BE2C (cell line): ENCODE measurements at regions not wholly inside any gene's neighbourhood (a gene's known extent, or its start where the extent isn't known, plus 50 kb on each side); places are given as distances from the start of the nearest gene placed in this dataset.

Experiments used
- DNase-seq: peaks from one replicate; pipeline ENCODE4 v3.0.0-alpha.2; 2020
- H3K27me3 ChIP-seq: fragments of 250-450 bp; sonication (Bioruptor Pico); 2 replicates; pipeline ENCODE4 v1.5.1; 2020; ENCODE audit warnings: mild to moderate bottlenecking
- H3K36me3 ChIP-seq: fragments of 250-450 bp; sonication (Bioruptor Pico); 2 replicates; pipeline ENCODE4 v1.5.1; 2020; ENCODE audit warnings: mild to moderate bottlenecking
- H3K4me1 ChIP-seq: fragments of 250-450 bp; sonication (Bioruptor Pico); 2 replicates; pipeline ENCODE4 v1.5.1; 2020
- H3K4me3 ChIP-seq: 2 replicates; pipeline ENCODE4 v1.5.1; 2011; ENCODE audit warnings: low read depth, low read length
- H3K9me3 ChIP-seq: fragments of 250-450 bp; sonication (Bioruptor Pico); 2 replicates; pipeline ENCODE4 v1.5.1; 2020
- TF ChIP-seq, protein P1 (sequence below): IDR thresholded peaks from 2 replicates; pipeline ENCODE4 v1.5.1; 2012; ENCODE audit warnings: mild to moderate bottlenecking, low read depth, low read length

DNA sequence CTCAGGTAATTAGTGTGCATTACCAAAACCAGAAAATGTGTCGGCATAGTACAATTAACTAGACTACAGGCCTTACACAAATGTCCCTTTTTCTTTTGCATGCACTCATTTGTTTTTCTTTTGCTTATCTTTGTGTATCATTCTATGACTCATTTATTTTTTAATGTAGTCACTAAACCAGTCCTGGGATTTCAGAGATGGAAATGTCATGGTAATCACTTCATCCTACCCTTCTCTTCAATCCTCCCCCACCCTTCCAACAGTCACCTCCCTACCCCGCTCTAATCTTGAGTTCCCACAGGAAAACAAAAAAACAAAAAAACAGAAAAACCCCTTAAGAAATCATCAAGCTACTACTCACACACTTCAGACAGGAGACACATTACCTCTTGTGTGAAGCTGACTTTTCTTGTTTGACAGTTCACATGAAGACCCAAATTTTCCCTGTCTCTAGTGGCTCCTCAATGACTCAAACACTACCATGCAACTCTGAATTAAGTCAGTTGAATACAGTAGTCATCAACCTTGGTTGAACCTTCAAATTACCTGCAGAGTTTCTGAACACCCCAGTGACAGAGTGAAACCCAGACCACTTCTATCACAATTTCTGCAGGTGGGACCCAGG lies 242.4 kb upstream of the SALL1 start:
- Histone ChIP-seq H3K27me3 (no peaks in the 10 kb centered on the region), H3K36me3 (no peaks in the 10 kb centered on the region), H3K4me1 (no peaks in the 10 kb centered on the region), H3K4me3 (no peak overlapping the region), H3K9me3 (no peaks in the 10 kb centered on the region)
- TF ChIP-seq, protein P1, sequence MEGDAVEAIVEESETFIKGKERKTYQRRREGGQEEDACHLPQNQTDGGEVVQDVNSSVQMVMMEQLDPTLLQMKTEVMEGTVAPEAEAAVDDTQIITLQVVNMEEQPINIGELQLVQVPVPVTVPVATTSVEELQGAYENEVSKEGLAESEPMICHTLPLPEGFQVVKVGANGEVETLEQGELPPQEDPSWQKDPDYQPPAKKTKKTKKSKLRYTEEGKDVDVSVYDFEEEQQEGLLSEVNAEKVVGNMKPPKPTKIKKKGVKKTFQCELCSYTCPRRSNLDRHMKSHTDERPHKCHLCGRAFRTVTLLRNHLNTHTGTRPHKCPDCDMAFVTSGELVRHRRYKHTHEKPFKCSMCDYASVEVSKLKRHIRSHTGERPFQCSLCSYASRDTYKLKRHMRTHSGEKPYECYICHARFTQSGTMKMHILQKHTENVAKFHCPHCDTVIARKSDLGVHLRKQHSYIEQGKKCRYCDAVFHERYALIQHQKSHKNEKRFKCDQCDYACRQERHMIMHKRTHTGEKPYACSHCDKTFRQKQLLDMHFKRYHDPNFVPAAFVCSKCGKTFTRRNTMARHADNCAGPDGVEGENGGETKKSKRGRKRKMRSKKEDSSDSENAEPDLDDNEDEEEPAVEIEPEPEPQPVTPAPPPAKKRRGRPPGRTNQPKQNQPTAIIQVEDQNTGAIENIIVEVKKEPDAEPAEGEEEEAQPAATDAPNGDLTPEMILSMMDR: no peak
- DNase-seq: no peak

DNA sequence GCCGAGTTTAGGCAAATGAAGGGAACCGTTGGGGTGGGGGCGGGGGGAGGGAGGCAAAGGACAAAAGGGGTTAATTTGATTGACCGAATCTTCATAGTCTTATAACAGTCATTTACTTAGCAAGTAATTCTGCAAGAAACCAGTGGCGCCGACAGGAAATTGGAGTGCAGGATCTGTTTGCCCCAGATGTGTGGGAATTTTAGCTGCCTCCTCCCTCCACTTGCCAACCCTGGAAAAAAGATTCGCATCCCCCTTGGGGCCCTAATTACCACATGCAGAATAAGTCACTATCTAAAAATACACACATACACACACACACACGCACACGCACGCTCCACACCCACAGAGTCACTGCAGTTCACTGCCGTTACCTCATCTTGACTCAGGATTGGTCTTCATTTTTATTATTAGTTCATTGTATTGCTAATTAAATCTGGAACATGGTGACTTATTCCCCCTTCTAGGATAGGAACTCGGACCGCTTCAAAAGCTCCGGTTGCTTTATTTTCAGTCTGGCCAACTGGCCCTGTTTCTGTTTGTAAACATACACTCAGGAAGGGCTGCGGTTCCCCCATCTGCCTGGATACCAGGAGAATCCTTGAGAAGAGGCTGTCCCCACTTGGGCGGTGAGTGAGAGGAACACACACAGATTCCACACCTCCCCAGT lies 241.6 kb upstream of the SALL1 start:
- no peak for DNase-seq

DNA sequence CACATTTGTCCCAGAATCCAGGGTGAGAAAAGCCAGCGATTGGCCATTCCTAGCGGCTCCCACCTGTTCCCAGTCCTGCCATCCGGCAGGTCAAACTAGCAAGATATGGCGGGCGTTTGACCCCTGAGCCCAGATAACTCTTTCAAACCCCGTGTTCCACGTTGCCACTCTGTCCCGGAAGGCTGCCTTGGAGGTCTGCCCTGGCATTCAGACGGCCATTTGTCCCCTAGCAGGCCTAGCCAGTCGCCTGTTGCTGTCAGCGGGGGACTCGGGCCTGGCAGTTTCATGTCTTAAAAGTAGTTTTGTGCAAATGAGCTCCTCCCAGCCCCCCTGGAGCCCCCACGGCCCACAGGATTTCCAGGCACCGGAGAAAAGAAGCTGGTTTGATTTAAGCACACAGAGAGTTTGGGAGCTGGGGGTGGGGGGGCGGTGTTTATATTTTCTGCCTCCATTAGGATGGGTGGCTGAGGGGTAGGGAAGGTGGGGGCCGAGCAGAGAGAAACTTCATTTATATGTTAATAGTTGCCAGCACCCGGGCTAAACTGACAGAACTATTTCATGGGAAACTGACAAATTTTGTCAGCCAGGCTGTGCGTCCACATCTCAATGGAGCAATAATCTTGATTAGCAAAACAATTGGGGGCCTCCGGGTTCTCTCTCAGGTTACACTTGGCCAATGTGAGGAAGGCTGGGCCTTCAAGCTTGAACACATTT lies 240.9 kb upstream of the SALL1 start:
- no peaks in the 10 kb centered on the region for H3K36me3 ChIP-seq
- no peak for DNase-seq
- TF ChIP-seq, protein P1: no peak
- H3K4me3 ChIP-seq: no peak overlapping the region
- H3K27me3 ChIP-seq: no peaks in the 10 kb centered on the region
- H3K4me1 ChIP-seq: no peaks in the 10 kb centered on the region
- H3K9me3 ChIP-seq: no peaks in the 10 kb centered on the region

More for the DNA sequence above, 241.6 kb upstream of the SALL1 start:
- TF ChIP-seq, protein P1: no peak
- no peak overlapping the region for H3K4me3 ChIP-seq
- H3K9me3 ChIP-seq: no peaks in the 10 kb centered on the region
- H3K36me3 ChIP-seq: no peaks in the 10 kb centered on the region
- no peaks in the 10 kb centered on the region for H3K4me1 ChIP-seq
- H3K27me3 ChIP-seq: no peaks in the 10 kb centered on the region

DNA sequence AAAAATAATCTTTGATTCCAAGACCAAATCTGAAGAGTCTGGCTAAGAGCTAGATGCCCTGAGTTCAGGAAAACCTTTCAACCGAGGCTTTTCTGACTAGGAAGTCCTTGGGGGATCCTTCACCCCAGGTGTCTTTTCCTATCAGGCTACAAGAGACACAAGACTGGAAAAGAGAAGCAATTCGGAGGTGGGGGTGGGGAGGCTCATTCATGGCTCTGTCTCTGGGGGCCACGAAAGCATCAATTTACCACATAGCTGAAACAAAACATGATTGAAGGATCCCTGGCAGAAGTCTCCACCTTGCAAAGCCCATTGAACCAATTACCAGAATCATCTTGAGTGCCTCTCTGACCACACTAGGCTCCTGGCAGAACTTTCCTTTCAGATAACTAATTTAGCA lies 239.8 kb upstream of the SALL1 start:
- Histone ChIP-seq H3K4me3 (no peak overlapping the region), H3K4me1 (no peaks in the 10 kb centered on the region), H3K9me3 (no peaks in the 10 kb centered on the region; the same call in 1 of the 2 replicates), H3K27me3 (no peaks in the 10 kb centered on the region), H3K36me3 (no peaks in the 10 kb centered on the region)
- TF ChIP-seq, protein P1: no peak
- no peak for DNase-seq

DNA sequence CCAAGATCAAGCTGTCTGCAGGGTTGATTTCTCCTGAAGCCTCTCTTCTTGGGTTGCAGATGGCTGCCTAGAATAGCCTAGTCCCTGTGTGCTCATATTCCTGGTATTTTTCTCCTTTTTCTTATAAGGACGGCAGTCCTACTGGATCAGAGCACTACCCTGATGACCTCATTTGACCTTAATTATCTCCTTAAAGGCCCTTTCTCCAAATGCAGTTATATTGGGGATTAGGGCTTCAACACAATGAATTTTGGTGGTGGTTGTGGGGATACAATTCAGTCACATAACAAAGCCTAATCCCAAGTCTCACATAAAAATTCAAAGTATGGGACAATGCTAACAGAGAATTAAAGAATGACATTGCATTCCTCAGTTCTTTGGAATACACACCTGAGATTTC lies 238.8 kb upstream of the SALL1 start:
- Histone ChIP-seq H3K9me3 (no peaks in the 10 kb centered on the region; the same call in 1 of the 2 replicates), H3K4me3 (no peak overlapping the region), H3K27me3 (no peaks in the 10 kb centered on the region), H3K4me1 (no peaks in the 10 kb centered on the region), H3K36me3 (no peaks in the 10 kb centered on the region)
- DNase-seq: no peak
- TF ChIP-seq, protein P1: no peak
